Adrenal gland (tissue), 5 donors: ENCODE measurements at regions not wholly inside any gene's neighbourhood (a gene's known extent, or its start where the extent isn't known, plus 50 kb on each side); places are given as distances from the start of the nearest gene placed in this dataset.

ENCODE experiments used
- POLR2A ChIP-seq, 2 donors: fragments of 450-650 bp; IDR thresholded peaks; one replicate each; pipeline ENCODE4 v1.6.1; 2017; ENCODE audit warnings: antibody characterized with exemption in 2 of 2, mild to moderate bottlenecking in 2 of 2, moderate library complexity in 1 of 2
- TF ChIP-seq, protein P1 (sequence below), 6 experiments: fragments of 450-650 bp in 4 of 6; fragments of 200-600 bp in 2 of 6; sonication (generic) in 1 of 6; IDR thresholded peaks; 1 replicate in 5 of 6; 2 replicates in 1 of 6; pipeline versions ENCODE4 v1.5.1 to v1.8.0; 2016 to 2021; ENCODE audit warnings: antibody characterized with exemption in 6 of 6, mild to moderate bottlenecking in 2 of 6, moderate library complexity in 1 of 6
- donor health status: DM: no; HTN: no; CAD: no.

DNA sequence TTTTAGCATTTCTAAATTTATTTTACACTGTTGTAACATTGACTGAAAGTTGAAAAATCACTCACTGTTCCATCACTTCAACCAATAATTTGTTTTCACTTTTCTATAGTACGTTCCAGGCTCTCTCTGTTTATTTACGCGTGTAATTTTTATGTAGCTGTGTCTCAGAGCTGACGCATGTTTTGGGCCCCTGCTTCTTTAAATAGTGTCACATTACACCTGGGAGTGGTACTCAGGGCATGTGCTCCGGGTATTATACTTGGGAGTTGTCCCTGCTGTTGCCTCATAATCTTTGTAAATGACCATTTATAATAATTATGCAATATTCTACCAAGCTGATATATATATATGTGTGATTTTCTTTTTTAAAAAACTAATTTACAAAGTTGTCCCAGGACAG lies 132.8 kb upstream of the CPM start:
- TF ChIP-seq, protein P1, sequence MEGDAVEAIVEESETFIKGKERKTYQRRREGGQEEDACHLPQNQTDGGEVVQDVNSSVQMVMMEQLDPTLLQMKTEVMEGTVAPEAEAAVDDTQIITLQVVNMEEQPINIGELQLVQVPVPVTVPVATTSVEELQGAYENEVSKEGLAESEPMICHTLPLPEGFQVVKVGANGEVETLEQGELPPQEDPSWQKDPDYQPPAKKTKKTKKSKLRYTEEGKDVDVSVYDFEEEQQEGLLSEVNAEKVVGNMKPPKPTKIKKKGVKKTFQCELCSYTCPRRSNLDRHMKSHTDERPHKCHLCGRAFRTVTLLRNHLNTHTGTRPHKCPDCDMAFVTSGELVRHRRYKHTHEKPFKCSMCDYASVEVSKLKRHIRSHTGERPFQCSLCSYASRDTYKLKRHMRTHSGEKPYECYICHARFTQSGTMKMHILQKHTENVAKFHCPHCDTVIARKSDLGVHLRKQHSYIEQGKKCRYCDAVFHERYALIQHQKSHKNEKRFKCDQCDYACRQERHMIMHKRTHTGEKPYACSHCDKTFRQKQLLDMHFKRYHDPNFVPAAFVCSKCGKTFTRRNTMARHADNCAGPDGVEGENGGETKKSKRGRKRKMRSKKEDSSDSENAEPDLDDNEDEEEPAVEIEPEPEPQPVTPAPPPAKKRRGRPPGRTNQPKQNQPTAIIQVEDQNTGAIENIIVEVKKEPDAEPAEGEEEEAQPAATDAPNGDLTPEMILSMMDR (IDR thresholded peaks at IDR 0.05), result no peak
- no peak for TF ChIP-seq POLR2A (IDR thresholded peaks at IDR 0.05)
